ENCODE measurements at regions not wholly inside any gene's neighbourhood (a gene's known extent, or its start where the extent isn't known, plus 50 kb on each side); places are given as distances from the start of the nearest gene placed in this dataset.

DNA sequence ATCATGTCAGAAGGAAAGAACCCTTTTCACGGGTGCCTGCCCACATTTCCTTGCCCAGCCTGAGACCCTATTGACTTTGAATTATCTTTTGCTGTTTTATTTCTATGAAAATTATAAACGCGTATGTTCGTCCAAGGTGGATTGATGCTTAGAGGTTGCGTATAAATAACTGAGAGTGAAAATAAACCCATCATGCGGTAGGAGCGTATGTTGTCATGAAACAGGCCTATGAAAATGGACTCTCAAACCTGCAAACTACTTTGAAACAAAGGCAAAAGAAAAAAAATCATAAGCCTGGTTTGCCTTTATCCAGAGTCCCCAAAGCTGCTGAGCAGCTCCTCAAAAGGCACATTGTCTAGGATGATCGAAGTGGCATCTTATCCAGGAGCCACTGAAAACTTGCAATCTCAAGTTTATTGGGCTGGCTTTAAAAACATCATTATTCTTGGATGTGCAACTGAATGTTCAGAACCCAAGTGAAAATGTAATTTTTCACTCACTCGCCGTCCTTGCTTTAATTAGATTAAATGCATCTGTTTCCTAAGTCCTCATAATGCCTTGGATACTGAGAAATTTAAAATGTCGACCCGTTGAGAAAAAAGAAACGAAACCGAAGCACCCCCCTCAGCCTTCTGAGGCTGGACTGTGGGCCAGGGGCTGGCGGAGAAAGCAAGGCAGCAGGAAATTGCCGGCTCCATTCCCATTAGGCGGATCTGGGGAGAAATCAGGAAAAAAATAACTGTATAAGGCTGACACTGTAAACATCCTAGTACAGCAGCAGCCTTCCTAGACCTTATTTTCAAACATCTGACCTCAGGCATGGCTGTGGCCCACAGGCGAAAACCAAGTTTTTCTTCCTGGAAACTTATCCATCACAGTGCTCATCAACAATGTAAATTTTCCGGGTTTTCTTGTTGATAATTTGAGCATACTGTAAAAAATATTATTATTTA, 82.9 kb upstream of the PPARA start:
- DNase-seq, result no peak

DNA sequence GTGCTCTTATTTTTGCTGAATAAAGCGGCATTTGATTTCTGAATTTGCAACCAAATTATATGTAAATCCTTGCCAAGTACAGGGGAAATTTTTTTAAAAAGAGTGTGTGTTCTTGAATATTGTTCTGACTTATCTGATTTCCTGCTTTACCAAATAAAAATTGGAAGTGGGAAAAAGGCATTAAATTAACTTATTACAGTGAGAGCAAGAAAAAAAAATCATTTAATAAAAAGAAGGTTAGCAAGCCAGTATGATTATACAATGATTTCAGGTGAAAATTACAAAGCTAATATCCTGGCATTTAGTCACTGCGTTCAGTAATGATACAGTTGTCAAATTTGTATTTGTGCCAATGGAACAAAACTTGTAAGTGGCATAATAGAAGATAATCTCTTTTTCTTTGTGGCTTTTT, 82.1 kb upstream of the PPARA start:
- no peak for DNase-seq

DNA sequence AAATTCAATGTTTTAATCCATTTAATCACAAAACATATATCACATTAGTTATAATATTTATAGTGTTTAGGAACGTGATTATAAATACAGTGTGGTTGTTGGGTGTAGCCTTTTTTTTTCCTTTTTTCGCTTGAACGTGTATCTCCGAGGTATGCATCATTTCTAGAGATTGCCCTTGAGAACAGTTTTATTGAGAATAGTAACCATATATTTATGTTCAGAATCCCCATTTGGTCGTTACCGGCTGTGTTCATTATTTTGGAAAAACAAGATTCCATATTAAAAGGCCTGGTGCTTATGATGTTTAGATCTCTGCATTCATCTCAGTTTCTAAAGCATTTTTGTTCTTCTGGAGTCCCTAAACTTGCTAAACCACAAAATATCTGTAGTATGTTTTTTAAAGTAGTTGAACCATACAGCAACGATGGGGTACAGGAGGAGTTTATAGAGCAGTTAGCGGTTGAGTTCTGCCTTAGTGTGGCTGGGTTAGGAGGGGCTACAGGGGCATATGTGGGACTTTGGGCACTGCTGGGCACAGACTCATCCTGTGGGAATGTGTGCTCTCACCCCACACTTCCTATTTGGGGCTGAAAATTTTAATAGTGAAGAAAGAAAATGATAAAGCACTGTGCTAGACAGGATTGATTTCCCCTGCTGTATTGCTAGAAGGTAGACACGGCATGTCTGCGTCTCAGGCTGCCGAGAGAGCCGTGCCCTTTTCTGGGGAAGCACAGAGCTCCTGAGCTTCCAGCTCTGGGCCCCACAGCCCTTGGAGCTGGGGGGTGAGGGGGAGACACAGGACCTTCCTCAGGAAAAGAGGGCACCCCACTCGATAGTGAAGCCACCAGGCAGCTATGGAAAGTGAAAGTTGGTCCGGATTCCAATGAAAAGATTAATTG, 81.5 kb upstream of the PPARA start:
- no peak for DNase-seq

DNA sequence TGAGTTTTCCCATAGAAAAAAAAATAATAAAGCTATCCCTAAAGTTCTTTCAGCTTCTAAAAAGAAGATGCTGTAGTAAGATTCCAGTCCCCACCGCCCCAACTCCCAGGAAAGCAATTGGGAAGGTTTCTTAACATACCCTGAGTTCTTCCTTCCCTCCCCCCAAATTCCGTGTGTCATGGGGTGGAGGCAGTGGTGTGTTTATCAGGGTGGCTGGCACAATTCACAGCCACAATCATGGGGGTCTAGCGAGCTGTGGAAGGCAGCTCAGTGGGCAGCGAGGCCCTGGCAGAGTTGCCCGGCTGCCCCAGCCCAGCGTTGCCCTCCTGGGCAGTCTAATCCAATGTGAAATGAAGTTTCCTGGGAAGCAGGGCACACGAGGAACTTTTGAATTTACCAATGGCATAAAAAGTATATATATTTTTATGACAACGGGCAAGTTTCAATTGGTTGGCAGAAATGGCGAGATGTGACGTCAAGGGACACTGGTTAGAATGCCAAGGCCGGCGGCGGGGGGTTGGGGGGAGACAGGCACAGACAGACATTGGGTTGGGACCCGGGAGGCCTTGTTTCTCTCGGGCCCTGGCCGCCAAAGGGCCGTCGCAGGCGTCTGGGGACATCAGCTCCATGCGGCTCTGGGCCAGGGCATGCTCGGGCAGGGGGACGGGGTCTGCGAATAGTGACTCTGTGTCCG, 80.7 kb upstream of the PPARA start:
- DNase-seq, result peak; percentile 61

DNA sequence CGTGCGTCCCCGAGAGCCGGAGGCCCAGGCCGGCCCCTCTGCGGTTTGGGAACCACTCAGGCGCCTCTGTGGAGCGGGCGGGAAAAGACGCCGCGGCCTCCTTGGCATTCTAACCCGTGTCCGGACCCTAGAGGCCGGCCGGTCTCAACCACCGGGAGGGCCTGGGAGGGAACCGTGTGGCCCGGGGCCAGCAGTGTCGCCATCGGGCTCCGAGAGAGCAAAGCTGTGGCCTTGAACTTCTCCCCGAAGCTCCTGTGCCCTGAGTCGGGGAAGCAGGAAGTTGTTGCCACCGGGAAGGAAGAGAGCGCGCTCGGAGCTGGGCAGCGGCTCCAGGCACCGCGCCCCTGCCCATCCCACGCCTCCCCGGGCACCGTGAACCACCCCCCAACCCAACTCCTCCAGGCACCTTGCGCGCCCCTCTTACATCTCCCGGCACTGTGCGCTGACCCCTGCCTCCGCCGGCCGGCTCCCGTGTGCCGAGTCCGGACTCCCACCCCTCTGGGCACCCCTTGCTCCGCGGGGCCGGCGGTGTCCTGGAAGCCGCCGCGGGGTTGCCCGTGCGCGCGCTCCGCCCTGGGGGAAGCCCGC, 80.0 kb upstream of the PPARA start:
- peak; percentile 53 for DNase-seq

DNA sequence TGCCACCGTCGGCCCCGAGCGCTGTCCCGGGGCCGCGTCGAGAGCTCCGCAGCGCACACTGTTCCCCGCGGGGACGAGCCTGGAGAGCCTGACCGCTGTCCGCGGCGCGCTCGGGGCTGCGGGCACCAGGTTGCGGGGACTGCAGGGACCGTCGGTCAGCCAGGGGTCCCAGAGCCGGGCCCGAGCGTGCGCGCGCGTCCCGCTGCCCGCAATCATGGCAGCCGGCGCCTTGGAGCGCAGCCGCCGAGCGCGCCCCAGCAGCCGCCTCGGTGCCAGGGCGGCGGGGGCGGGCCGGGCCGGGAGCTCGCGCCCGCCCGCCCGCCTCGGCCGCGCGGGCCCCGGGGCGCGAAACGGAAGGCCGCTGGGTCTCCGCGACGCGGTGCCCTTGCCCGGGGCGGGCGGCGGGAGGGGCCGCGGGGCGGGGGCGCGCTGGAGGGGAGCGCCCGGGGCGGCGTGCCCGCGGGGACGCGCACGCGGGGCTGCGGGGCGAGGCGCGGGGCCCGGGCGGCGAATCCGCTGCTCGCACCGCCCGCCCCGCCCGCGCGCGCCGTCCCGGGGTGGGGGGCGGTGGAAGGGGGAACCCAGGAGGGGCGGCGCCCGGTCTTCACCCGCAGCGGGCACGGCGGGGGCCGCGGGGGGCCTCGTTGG, 79.4 kb upstream of the PPARA start:
- peak; percentile 43 for DNase-seq

DNA sequence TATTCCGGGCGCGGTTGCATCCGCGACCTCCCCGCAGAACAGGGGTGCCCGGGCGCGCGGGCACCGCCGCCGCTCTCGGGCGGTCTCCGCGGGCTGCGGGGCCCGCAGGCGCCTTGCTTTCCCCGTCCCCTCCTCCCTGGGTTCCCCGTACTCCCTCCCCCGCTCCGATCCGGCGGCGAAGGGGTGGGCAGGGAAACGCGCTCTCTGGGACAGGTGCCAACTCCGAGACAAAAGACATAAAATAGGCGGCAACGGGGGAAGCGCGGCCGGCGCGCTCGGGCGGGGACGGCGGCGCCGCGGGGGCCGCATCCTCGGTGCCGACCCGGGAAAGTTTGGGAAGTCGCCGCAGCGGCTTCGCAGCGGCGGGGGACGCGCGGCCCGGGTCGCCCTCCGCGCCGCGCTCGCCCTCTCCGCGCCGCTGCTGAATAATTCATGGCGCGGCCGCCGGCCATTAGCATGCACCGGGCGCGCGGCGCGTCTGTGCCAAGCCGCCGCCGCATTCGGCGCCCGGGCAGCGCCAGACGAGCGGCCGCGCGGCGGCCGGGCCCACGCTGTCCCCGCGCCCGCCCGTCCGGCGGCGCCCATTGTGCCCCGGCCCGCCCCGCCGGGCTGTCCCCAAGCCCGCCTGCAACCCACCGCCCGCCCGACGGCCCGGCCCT, 78.7 kb upstream of the PPARA start:
- peak; percentile 70 for DNase-seq

DNA sequence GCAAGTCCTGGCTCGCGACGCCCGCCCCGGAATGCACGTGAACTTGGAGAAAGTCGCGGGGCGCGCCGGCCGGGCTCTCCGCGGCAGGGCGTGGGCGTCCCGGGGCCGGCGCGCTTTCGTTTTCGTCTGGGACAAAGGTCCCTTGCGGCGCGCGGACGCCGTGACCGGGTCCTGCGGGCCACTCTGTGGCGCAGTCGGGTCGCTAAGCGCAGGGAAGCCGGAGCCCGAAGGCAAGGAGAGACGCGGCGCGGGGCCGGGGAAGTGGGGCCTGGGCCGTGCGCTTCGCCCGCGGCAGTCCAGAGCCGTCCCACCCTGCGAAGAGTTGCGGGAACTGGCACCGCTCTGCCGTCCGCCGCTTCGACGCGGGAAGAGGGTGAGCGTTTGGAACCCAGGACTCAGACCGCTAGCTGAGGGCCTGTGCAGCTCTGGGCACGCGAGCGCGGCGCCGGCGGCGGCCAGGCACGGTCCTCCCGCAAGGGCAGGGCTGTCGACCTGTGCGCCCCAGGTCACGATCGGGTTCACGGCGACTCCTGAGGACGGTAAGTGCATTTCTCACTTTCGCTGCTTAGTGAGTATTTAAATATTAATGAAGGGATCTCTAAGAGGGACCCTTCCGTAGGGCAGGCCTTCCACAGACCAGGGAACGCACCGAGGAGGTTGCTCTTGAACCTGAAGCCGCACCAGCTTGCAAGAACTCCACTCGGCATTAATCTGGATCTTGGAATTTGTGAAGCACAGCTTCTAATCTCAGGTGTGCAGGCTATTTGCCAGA, 78.0 kb upstream of the PPARA start:
- peak; percentile 69 for DNase-seq

DNA sequence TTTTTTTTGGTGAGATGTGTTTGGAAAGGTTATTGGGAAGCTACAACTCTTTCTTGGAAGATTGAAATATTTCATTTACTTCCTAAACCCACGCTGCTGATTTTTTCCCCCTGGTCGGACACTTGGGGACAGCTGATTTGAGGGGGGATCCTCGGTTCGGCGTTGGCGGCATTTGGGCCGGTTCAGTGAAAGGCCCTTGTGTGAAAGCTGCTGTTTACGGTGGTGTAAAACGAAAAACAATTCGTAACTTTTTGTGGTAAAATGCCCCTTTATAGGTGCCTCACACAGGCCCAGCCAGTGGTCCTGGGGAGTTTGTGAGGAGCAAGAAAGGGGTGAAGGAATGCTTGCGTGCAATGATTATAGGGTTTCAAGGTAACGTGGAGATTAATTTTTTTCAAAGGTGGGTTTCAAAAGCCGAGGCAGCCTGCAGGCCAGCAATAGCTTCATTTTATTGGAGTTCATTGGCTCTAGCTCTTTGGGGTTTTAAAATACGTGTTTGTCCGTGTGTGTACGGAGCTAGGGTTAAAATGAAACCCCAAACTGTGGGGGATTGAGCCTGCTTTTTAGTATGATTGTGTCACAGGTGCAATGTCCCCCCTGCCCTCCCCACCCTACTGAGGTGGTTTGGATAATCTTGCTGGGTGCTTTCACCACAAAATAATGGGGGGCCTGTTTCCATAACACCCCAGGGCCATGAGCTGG, 77.2 kb upstream of the PPARA start:
- no peak for DNase-seq

DNA sequence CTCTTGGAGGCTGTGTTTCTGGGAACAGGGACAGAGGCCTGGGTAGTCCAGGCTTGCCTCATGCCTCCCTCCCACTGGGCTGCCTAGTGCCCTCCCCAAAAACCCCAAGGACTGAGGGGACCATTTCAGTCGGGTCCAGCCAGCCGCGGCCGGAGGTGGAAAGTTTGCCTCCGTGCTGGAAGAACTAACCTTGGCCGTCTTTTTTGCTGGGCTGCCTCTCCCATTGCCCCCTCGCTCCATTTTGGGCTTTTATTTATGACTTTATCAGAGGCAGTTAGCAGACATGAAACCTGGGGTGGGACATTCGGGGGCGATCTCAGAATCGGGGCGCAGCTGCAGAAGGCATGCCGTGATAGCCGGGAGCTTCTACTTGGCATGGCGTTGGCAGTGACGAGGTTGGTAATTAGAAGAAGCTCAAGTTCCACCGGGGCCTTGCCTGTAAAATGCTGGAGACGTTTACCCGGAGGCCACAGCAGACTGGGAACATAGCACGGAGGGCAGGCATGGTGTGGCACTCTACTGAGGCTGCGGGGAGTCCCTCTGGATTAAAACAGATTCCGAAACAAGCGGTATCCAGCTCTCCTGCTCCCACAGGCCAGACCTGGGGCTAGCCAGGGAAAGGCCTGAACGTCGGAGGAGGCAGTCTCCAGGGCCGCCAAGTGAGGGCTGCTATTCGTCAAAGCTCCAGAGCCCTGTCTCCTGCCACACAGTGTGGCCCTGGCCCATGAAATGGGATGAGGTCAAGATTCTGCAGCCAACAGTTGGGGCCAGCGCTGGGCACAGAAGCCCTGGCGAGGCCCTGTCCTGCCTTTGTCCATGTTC, 76.4 kb upstream of the PPARA start:
- no peak for DNase-seq

DNA sequence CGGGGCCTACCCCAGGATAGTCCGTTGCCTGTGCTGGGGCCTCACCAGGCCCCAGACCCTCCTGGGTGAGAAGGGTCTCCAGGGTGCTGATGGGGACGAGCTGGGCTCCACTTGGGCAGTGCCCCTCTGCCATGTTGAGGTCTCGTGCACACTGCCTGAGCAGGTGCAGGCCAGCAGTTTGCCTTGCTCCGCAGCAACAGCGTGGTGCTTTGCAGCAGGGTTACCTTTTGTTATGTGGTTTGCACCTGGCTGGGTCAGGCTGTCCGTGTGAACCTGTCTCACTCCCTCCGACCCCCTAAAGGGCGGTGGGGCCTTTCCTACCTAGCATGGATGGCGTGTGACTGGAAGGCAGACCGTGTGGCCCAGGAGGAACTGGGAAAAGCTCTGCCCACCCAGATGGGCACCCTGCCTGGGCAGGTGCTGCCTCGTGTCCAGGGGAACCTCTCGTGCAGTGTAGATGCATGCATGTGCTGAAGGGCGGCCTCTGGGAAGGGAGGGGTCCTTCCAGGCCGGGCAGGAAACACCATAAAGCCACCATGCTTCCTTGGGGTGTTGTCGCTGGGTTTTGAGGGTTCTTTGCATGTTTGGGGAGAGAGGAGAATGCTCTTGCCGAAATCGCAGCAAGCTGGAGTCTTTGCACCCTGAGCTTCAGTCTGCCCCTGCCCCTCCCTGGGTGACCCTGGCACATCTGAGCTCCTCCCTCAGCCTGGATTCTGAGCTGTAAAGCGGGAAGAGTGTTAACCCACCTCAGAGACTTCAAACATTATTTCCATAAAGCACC, 75.4 kb upstream of the PPARA start:
- DNase-seq, result no peak

DNA sequence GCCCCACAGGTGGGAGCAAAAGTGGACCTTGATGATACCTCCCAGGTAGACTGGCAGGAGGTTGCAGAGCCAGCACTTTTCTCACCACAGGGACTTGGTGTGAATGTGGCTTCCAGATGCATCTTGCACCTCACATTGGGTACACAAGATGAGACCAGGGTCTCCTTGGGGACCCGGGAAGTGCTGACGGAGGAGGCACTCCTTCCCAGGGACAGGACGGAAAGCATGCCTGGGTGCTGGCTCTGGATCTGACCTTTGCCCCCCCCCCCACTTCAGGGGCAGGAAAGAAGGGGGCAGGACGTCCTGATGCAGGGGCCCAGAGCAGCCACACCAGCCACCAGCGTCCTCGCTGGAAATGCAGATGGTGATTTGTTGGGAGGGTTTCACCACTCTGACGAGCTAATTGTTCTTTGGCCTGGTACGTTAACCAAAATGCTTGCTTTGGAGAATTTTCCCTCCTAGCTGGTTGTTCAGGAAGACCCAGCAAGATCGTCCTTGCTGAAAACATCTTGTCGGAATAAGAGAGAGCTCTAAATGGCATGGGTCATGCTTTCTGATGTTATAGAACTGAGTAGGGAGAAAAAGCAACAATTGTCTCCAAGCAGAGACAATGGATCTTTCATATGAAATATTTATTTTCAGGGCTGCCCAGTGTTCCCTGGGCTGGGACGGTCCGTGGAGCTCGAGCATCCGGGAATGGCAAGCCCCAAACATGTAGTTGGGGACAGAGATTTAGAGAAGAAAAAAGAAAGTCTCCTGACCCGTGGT, 74.4 kb upstream of the PPARA start:
- DNase-seq, result no peak

DNA sequence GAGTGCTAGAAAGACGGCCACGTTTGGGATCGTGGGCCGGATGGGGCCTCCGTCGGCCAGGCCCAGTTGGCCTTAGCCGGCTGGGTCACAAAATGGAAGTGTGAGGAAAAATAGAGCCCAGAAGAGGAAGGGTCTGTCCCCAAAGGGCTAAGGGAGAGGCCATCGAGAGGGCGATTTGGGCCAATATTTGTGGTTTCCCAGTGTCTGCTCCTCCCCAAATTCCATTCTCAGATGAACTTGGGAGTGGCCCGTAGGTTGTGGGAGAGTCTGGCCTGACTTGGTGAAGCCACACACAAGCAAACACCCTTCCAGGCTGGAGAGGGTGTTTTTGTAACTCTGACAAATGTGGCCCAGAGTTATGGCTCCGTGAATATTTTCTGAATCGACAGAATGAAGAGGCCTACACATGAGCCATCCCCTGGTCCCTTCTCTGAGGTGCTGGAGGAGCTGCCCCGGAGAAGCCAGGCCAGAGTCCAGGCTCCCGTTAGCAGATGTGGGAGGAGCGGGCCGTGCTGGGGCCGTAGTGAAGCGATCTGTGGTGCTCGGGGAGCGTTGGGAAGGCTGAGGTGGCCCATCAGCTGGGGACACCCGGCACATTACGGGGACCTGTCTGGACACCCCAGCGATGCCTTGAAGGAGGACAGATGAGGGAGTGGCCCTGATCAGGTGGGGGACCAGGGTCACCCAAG, 73.5 kb upstream of the PPARA start:
- no peak for DNase-seq

DNA sequence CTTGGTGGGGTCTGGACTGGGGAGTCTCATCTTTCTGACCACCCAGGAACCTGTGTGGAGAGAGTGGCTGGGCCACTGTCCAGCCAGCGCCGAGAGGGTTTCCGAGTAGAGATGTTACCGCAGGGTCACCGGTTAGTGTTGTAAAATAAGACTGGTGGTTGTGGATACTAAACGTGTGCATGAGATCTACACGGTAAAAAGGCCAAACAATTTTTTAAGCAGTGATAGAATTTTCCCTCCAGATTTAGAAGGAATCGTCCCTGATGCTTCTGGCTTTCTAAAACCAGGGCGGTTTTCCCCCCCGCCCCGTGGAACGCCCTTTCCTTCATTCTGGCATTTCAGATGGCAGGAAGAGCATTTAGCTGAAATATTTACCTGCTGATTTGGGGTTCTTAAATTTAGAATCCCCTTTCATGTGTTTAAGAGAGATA, 72.6 kb upstream of the PPARA start:
- no peak for DNase-seq

DNA sequence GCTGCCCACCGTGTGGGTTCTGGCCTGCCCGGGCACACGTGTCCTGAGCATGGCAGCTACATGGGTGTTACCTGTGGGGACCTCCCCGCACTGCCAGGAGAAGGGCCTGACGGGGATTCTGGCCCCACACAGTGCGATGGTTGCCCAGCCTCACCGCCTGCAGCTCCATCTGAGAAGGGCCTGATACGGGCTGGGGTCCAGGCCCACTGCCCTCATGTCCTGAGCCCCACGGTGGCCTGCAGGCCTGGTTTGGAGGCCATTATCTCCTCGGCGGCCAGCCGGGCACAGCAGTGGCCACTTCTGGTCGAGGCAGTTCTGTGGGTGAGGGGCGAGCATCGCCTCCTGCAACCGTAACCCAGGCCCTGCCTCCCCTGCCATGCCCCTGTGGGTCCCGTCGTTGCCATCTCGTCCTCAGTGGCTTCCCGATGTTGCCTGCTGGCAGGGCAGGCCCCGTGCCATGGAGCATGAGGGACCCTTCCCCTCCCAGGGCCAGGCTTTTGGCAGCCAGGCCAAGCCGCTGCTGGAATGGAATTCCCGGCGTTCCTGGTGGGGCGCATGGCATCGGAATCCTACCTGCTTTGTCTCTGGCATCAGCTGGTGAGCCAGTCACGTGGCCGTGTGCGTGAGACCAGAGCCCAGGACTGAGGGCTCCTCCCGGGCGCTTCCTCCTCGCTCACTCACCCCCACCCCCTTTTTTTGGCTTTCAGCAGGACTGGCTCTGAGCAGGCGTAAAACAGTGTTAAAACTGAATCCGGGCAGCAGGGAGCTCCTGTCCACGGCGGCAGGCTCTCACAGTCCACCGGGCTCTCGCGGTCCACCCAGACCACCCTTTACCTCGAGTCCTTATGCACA, 71.9 kb upstream of the PPARA start:
- no peak for DNase-seq
